OCI-M2 (cell line): ENCODE measurements at regions not wholly inside any gene's neighbourhood (a gene's known extent, or its start where the extent isn't known, plus 50 kb on each side); places are given as distances from the start of the nearest gene placed in this dataset.

Source experiments
- DNase-seq: peaks from one replicate; lab custom pipeline; 2025; ENCODE audit not compliant: unreplicated experiment; lab: John Stamatoyannopoulos, UW

DNA sequence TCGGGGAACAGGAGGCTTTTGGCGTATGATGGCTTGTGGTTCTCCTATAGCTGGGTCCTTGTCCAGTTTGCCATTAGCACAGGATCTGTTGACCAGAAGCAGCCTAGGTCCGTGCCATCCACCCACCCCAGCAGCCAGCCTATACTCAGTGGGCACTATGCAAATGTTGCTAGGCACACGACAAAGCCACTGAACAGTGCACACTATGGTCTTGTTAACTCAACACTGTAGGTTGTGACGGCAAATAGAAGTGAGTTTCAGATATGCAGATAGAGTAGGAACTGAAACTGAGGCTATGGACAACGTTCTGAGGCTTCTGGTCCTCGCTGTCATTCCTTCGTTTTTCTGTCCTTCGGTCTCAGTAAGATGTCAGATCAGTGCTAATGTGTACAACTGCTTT lies 541.3 kb upstream of the TENM3 start:
- no peak for DNase-seq

DNA sequence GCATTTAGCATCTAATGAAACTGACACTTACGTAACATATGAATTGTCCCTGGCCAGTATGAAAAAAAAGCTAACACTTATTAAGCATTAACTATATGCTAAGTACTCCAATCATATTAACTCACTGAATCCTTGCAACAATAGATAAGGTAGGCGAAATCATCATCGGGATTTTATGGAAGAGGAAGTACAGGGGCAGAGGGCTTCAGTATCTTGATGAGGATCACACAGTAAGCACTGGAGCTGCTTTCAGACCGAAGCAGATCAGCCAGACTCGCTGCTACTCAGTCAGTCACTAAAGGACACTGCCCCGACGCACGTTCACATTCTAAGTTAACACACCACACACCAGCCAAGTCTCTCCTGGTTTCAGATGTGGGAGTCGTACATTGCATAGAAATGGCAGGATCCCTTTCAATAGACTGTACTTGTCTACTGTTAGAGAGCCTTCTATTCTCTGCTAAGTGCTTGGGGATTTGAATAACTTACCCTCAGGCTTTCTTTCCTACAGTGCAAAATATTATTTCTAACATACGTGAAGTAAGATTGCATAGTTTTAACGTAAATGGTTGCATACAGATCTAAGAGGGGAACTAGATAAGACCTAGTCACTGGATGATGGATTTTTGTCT lies 540.2 kb upstream of the TENM3 start:
- no peak for DNase-seq

DNA sequence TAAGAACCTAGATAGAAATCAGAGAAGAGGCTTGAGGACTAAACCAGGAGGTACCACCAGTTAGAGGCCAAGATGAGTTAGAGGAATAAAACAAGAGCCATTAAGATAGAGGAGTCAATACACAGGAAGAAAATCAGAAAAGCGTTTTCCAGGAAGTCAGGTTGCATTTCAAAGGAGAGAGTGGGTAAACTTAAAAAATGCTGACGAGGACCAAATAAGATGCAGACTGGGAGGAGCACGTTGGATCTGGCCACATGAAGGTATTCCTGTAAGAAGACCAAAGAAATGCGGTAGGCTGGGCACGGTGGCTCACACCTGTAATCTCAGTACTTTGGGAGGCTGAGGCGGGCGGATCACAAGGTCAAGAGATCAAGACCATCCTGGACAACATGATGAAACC lies 533.1 kb upstream of the TENM3 start:
- no peak for DNase-seq

DNA sequence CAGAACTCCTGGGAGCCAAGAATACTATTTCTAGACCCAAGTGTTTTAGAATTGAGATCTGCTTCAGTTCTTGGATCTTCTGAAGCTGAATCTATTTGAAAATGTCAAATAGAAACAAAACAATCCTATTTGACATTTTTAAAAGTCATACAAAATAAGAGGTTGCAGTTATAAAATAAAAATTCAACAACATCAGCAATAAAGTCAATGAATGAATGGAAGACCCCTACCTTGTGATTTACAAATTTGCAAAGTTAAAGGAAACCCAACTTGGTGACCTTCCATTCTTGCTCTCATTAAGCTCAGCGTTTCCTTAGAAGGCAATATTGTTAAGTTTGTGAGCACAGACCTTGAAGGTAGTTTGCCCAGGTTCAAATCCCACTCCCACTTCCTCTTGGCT lies 531.8 kb upstream of the TENM3 start:
- DNase-seq: no peak

DNA sequence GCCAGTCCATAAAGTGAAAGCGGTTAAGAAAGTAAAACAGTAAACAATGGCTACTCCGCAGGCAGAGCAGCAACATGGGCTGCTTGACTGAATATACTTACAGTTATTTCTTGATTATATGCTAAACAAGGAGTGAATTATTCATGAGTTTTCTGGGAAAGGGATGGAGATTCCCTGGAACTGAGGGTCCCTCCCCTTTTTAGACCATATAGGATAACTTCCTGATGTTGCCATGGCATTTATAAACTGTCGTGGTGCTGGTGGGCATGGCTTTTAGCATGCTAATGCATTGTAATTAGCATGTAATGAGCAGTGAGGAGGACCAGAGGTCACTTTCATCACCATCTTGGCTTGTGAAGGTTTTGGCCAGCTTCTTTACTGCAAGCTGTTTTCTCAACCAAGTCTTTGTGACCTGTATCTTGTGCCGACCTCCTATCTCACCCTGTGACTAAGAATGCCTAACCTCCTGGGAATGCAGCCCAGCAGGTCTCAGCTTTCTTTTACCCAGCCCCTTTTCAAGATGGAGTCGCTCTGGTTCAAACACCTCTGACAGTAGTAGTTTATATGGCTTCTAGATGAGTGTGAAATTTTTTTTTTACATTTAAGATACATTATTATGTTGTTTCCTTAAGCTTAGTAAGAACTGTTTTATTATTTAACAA lies 514.8 kb upstream of the TENM3 start:
- no peak for DNase-seq

DNA sequence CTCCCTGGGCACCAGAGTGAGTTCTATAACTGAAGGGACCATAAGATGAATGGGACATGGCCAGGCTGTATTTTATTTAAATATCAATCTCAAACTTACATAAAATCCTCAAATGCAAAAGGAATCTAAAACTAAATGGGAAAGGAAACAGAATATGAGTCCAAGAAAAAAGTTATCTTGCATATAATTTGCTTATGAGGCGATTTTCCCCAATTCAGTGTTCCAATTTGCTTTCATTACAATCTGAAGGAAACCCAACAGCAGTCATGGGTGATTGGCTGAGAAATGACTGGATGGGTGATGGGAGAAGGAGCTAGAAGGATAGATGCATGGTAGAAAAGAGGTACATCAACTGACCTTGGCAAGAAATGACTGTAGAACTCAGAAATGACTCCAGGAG lies 511.3 kb upstream of the TENM3 start:
- DNase-seq: no peak

DNA sequence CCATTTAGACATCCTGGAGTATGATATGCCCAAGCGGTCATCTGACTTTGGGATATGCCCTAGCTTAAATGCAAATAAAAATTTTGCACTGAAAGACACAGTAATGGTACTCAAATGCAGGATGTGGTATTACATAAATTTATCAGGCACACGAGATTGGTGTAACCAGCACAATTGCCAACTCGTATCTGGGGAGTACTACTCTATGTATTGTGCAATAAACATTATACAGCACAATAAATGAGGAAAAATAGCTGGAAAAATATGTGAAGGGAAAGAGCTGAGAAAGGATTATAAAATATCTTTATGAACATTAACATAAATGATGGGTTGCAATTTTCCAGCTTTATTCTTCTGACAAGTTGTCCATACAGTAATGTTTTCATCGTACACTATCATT lies 505.5 kb upstream of the TENM3 start:
- no peak for DNase-seq

DNA sequence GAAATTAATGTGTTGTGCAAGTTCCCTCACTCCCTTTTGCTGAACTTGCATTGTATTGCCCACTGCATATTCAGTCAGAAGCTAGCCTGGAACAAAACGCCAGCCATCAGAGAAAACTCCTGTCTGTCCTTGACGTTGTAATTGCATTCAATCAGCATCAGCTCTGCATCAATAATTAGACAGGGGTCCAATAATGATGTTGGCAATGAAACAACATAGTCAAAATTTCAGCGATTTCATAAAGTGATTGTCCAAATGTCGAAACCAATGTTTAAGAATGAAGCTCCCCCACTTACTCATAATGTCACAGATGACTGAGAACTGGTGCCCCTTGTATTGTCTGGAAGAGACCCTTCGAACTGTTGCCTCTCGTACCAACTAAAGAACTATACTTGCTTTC lies 504.2 kb upstream of the TENM3 start:
- no peak for DNase-seq

DNA sequence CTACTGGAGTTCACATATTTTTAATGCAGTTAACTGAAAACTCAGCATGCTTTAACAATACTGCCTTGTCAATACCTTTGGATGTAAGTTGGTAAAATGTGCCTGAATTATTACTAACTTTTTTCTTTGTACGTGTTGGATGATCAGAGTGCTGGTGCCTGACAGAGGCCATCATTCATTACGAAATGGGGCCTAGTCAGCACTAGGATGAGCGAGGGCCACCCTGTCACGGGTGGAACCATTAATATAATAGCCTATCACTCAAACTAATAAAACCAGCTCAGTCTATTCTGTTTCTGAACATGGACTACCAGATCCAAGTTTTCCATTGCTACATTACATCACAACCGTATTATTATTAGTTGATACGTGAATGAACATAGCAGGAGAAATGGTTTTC lies 501.7 kb upstream of the TENM3 start:
- no peak for DNase-seq

DNA sequence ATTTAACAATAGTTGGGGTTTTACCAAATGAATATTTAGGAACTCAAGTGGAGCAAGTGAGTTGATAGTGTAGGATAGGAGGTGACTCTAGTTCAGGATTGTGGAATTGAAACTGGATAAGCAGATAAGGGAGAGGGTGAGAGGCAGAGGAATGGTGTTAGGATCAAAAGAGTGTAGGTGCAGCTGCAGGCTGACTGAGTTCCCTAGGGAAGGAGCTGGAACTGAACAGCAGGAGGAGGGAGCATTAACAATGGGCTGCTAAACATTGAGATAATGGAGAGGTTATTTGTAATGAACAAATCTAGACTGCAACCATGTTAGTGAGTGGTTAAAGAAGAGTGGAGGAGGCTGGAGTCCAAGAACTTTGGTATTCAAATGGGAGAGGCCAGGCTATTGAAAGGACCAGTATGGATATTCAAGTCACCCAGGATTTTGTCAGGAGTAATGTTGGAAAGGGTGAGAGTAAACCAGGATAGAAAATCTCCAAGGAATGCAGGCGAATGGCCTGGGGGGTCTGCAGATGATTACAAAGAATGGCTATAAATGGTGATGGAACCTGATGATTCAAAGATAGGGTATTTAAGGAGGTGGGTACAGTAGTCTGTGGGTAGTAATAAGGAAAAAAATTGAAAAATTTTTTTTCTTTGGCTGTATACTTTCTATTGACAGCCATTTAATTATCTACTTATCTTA lies 497.1 kb upstream of the TENM3 start:
- DNase-seq: no peak

DNA sequence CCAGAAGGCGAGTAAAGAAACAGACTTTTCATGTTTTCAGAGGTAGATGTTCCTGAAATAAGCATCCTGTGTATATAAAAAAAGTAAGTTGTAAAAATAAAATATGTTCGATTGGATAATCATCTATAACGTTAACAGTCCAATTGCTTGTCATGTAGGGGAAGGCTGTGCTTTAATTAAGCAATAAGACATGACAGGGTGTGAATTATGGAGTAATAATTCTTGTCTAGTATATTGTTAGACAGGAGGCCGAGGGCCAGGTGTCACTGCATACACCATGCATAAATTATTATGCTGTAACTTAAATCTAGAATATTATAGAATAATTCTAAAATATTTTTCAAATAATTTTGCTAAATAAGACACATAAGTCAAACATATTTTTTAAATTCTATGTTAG lies 494.6 kb upstream of the TENM3 start:
- no peak for DNase-seq

DNA sequence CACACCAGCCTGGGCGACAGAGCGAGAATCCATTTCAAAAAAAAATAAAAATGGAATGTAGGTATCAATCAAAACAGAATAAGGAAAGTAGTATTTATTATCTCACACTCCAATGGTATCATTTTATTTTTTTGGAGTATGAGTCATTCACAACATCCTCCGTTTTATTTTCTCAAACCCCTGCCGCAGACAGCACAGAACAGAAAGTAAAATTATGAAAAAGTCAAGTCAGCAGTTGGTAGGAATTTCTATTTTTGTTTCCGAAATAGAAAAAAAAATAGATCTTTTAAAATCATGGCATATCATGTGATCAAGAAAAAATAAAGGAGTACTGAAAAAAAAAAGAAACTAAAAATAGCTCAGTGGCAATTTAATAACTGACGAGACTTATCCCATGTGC lies 490.7 kb upstream of the TENM3 start:
- DNase-seq: no peak

DNA sequence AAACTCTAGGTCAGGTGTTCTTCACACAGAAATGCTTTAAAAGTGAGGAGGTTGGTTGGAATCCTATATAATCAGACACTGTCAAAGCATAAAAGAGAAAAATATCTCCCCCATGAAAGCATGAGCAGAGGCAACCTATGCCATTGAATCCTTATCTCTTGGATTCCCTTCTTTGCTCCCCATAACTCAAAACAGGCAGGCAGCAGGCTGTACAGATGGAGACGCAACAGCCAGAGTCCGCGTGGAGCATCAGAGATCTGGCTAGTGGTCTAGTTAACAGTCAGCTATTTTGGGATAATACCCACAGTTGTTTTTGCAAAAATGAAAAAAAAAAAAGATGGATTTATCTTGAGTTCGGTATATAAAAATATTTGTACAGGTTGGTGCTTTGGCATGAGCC lies 490.0 kb upstream of the TENM3 start:
- DNase-seq: no peak

DNA sequence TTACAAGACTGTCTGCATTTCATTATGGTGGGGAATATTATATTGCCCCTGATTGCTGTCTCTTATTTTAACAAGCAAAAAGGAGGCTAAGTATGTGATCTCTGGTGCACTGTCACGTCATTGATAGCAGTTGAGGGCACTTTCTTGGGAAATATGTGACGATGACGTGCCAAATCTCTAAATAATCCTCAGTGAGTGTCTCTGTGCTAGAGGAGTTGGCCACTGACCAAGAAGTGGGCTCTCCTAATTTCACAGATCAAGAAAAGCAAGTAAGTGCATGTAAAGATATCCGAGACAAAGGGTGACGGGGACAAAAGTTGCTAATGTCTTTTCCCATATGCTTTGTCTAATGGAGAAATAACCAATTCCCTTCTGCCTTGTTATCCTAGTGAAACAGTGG lies 487.4 kb upstream of the TENM3 start:
- DNase-seq: no peak

DNA sequence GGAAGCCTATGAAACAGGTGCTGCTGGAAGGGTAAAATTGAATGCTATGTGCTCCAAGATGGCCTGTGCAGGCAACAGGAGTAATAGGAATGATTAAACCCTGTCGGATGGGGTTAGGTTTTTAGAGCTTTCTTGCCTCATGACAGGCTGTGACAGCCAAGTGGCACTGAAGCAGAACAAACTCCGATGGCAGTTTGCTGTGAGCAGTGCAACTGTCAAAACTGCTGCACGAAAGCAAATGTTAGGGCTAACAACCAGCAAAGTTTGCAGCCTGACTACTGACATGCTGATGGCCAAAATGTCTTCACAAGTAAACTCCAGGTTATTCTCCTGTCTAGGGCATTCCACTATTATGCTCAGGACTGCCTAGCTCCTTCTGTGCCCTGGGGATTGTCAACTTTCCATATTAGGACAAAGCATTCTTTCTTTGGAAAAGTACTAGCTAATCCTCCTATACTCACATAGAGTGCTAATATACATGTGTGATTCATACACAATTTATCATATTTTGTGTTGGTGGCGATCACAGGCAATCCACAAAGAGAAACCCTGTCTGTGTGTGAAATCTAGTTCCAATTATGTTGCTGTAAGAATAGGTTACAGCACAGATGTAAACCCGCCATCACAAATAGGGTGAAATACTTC lies 486.6 kb upstream of the TENM3 start:
- no peak for DNase-seq

DNA sequence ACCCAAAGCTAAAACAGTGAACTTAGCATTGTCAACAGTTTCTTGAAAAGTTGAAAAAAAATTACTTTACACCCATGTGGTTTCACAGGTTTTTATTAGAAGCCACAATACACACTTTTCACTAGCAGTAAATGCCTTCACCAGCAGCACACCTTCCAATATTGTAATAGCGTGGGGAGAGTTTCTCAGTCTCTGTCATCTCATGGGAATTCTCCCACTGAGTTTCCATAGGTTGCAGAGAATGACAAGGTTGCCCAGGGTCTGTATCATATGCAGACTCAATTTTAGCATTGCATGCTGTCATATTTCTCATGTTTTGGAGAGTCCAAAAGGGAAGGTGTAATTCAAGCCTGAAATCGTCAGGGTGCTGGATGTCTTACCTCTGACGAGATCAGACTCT lies 486.1 kb upstream of the TENM3 start:
- no peak for DNase-seq

DNA sequence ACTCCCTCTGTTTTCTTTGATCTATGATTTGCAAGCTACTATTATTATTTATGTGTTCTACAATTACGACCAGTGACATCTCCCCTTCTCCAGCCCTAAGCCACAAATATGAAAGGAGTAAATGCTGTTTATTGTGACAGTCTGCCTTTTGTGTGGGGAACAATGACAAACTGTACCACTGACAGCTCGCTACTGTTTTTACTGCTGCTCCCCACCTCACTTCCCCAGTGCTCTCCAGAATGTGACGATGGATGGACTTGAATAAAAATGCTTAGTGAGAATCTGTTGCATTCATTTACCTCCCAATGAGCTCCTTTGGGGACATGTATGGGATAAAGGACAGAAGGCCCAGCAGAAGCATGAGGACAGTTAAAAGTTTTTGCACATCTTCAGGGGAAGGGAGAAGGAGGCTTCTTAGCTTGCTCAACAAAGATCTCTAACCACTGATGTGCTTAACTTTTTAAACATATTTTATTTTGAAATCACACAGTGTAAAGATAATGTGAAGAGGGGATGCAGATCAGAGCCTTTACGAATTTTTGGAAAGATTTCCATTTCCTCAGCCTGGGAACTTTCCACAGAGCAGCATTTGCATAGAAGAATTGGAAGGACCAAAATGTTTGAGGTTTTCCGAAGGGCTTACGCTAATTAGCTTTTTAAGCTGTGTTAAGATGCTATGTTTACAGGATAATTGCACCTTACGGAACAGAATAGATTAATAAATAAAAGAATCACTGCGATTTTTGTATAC lies 485.1 kb upstream of the TENM3 start:
- no peak for DNase-seq

DNA sequence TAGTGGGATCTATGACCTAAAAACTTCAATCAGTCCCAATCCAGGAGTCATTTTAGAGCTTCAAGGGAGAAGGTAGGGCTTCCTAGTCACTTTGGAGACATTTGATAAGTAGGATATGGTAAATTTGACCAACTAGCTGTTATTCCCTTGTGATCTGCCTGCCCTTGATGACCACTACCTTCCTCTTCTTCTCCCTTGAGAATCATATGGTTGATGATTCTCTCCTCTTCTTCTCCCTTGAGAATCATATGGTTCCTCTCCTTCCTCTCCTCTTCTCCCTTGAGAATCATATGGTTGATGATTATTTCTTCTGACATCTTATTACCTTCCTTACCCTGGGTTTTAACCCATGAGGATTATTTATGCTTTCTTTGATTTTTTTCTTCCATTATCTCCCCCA lies 482.6 kb upstream of the TENM3 start:
- no peak for DNase-seq

DNA sequence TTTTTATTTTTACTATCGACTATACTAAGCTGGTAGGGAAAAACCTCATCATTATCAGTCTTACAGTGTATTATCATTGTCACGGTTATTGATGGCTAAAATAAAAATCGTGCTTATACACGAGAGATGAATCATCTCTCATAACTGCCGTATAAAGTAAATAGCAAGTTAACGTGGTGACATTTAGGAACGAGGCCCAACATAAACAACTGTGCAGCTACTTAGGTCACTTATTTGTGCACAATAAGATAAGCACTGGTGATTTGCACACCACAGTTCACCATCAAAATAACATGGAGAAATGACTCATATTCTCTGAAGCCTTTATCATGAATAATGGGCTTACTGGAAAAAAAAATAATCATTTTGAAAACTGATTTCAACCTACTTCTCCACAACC lies 482.0 kb upstream of the TENM3 start:
- no peak for DNase-seq

DNA sequence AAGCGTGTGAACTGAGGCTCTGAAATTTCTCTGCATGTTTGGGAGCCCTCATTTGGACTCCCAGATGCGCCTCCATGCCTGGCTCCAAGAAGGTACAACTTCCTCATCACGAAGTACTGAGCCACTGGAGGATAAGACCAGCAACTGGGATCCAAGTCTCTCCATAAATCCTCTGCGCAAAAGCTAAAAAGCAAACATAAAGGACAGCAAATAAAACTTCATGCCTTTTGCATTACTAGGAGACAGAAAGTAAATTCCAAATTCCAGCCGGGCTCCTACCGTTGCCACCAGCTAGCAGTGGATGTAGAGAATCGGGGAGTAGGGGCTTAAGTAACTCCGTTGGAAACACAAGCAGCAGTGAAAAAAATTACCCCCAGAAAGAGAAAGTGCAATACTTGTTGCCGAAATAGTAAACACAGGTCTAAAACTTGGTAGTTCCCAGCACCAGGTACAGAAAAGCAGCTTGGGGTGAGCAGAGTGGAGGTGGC lies 477.1 kb upstream of the TENM3 start:
- no peak for DNase-seq

DNA sequence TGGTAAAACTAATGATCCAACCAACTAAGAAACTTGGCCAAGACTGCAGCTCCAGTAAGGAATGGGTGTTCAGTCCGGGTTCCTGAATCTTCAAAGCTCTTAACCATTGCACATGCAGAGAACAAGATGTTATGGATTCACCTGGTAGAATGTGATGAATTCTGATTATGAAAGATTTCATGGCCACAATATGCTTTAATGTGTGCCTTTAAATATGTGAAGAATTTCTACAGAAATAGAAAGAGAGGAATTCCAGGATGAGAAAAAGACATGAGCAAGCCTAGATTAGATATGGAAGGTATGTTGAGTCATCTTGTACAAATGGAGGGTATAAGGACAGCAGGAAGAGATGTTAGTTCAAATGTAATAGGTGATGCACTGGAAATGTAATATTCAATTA lies 472.2 kb upstream of the TENM3 start:
- no peak for DNase-seq
